Stimulated activated CD4-positive, alpha-beta T cell treated with anti-CD3 and anti-CD28 coated beads, Interleukin-1b, Interleukin-23, amount 100 ng/mL, for 48 hours (primary cell): ENCODE measurements at regions not wholly inside any gene's neighbourhood (a gene's known extent, or its start where the extent isn't known, plus 50 kb on each side); places are given as distances from the start of the nearest gene placed in this dataset.
"Not testable (repeated sequence)": the region's sequence is repeated elsewhere in the genome, so short reads cannot be mapped to it uniquely, and the experiment has no call there.

Experiments used
- DNase-seq: peaks from one replicate; pipeline ENCODE4 v3.0.0-alpha.2; 2020

GRCh38 chr3:139243710-139244109 is 100.1 kb upstream of the MRPS22 start:
- DNase-seq = no peak

GRCh38 chr3:139248593-139249255 is 95.1 kb upstream of the MRPS22 start:
- no peak for DNase-seq

- DNase-seq = no peak
Observed at GRCh38 chr3:139251529-139251928, 92.3 kb upstream of the MRPS22 start.

GRCh38 chr3:139252719-139253118 is 91.1 kb upstream of the MRPS22 start:
- no peak for DNase-seq

GRCh38 chr3:139258276-139258675 is 85.5 kb upstream of the MRPS22 start:
- no peak for DNase-seq

- DNase-seq = no peak
Observed at GRCh38 chr3:139259398-139259797, 84.4 kb upstream of the MRPS22 start.

GRCh38 chr3:139260041-139260486 is 83.8 kb upstream of the MRPS22 start:
- no peak for DNase-seq

- DNase-seq = no peak
Observed at GRCh38 chr3:139260793-139261736, 82.8 kb upstream of the MRPS22 start.

GRCh38 chr3:139261754-139262586 is 81.8 kb upstream of the MRPS22 start:
- DNase-seq = no peak

GRCh38 chr3:139263798-139264197 is 80.0 kb upstream of the MRPS22 start:
- no peak for DNase-seq

GRCh38 chr3:139264375-139264774 is 79.4 kb upstream of the MRPS22 start:
- no peak for DNase-seq

- no peak for DNase-seq
Observed at GRCh38 chr3:139265131-139266016, 78.4 kb upstream of the MRPS22 start.

GRCh38 chr3:139267300-139268246 is 76.2 kb upstream of the MRPS22 start:
- DNase-seq = no peak

GRCh38 chr3:139269984-139270383 is 73.8 kb upstream of the MRPS22 start:
- DNase-seq = no peak

- not testable (repeated sequence) for DNase-seq
Observed at GRCh38 chr3:139270652-139271051, 73.2 kb upstream of the MRPS22 start.

- DNase-seq = no peak
Observed at GRCh38 chr3:139280027-139280671, 63.7 kb upstream of the MRPS22 start.

GRCh38 chr3:139281096-139281495 is 62.7 kb upstream of the MRPS22 start:
- no peak for DNase-seq

- no peak for DNase-seq
Observed at GRCh38 chr3:139281522-139282196, 62.2 kb upstream of the MRPS22 start.

GRCh38 chr3:139283301-139283700 is 60.5 kb upstream of the MRPS22 start:
- no peak for DNase-seq

- DNase-seq = no peak
Observed at GRCh38 chr3:139284221-139284620, 59.6 kb upstream of the MRPS22 start.
